ENCODE measurements at regions not wholly inside any gene's neighbourhood (a gene's known extent, or its start where the extent isn't known, plus 50 kb on each side); places are given as distances from the start of the nearest gene placed in this dataset.

DNA sequence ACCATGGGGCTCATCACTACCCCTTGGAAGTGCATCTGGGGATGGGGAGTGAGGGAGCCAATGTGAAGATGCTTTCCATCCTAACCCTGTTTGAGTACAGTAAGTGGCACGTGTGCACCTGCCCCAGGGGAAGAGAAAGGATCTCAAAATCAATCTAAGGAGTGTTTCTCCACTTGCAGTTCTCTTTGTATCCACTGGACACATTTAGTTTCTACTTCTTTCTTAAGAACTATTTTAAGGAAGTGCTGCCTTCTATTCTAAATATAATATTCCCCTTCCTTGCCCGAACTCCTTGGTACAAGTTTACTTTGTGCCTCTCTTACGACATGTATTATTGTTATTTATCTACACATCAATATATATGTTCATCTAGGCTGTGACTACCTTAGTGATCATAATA lies 73.8 kb downstream of the TTC6 start:
- Histone ChIP-seq H3K36me3 (ENCODE audit: insufficient read depth, low read length) (no peaks in the 10 kb centered on the region), H3K9ac (ENCODE audit: low read length) (no peak overlapping the region), H3K79me2 (replicated peaks; ENCODE audit: insufficient read depth, low read length) (no peaks in the 10 kb centered on the region), H3K4me3 (ENCODE audit: low read length) (no peak overlapping the region), H4K20me1 (ENCODE audit: insufficient read depth) (no peaks in the 10 kb centered on the region), H3K4me2 (ENCODE audit: low read length) (no peak overlapping the region), H2AFZ (ENCODE audit: low read depth, low read length) (no peak overlapping the region), H3K9me2 (ENCODE audit: insufficient read depth, low read length) (no peaks in the 10 kb centered on the region), H3K27ac (ENCODE audit: low read length) (no peak overlapping the region), H3K9me3 (ENCODE audit: low read length) (no peaks in the 10 kb centered on the region), H3F3A (ENCODE audit: insufficient read depth, low read length, poor library complexity, severe bottlenecking) (no peaks in the 10 kb centered on the region), H3K27me3 (ENCODE audit: insufficient read depth, low read depth, low read length) (no peaks in the 10 kb centered on the region)
- TF ChIP-seq MXI1 (conservative IDR thresholded peaks at IDR 0.05; ENCODE audit: poor library complexity, severe bottlenecking), result no peak

DNA sequence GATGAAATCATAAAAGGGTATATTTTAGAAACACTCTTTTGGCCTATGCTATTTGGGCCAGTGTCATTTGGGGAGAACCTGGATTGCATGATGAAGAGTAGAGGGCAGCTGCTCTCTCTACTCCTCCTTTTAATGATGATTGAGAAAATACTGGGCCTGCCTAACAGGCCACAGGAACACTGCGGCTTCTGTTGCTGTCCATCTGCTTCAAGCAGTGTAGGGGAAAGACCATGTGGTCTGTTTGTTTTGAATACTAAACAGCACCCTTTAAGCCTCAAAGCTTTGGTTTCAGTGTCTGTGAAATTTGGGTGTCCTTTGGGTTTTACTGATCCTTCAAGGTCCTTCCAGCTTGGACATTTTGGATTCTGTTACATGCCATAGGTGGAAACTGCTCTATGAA lies 78.0 kb downstream of the TTC6 start:
- H2AFZ ChIP-seq (ENCODE audit: low read depth, low read length), result no peak overlapping the region
- H3F3A ChIP-seq (ENCODE audit: insufficient read depth, low read length, poor library complexity, severe bottlenecking), result no peaks in the 10 kb centered on the region
- H3K27me3 ChIP-seq (ENCODE audit: insufficient read depth, low read depth, low read length), result no peaks in the 10 kb centered on the region

DNA sequence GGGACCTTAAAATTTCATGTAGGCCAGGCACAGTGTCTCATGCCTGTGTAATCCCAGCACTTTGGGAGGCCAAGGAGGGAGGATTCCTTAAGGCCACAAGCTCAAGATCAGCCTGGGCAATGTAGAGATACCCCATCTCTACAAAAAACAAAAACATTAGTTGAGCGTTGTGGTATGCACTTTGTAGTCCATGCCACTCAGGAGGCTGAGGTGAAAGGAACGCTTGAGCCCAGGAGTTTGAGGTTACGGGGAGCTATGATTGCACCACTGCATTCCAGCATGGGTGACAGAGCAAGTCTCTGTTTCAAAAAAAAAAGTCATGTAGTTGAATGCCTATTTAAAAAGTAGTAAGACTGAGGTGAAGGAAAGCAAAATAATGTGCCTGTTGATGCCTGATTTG lies 83.5 kb downstream of the TTC6 start:
- H3K9me3 ChIP-seq (ENCODE audit: low read length), result no peaks in the 10 kb centered on the region
- no peaks in the 10 kb centered on the region for H3K36me3 ChIP-seq (ENCODE audit: insufficient read depth, low read length)
- no peaks in the 10 kb centered on the region for H3K27me3 ChIP-seq (ENCODE audit: insufficient read depth, low read depth, low read length)
- no peak overlapping the region for H3K4me3 ChIP-seq (ENCODE audit: low read length)
- no peak overlapping the region for H2AFZ ChIP-seq (ENCODE audit: low read depth, low read length)
- H3K27ac ChIP-seq (ENCODE audit: low read length), result no peak overlapping the region
- H4K20me1 ChIP-seq (ENCODE audit: insufficient read depth), result no peaks in the 10 kb centered on the region
- H3F3A ChIP-seq (ENCODE audit: insufficient read depth, low read length, poor library complexity, severe bottlenecking), result no peaks in the 10 kb centered on the region
- H3K9me2 ChIP-seq (ENCODE audit: insufficient read depth, low read length), result no peaks in the 10 kb centered on the region
- no peak overlapping the region for H3K4me2 ChIP-seq (ENCODE audit: low read length)
- no peaks in the 10 kb centered on the region for H3K79me2 ChIP-seq (replicated peaks; ENCODE audit: insufficient read depth, low read length)
- no peak overlapping the region for H3K9ac ChIP-seq (ENCODE audit: low read length)
- TF ChIP-seq TAF1 (IDR thresholded peaks at IDR 0.05; ENCODE audit: low read depth), result no peak
- TF ChIP-seq MXI1 (conservative IDR thresholded peaks at IDR 0.05; ENCODE audit: poor library complexity, severe bottlenecking), result no peak
- TF ChIP-seq, protein P1, sequence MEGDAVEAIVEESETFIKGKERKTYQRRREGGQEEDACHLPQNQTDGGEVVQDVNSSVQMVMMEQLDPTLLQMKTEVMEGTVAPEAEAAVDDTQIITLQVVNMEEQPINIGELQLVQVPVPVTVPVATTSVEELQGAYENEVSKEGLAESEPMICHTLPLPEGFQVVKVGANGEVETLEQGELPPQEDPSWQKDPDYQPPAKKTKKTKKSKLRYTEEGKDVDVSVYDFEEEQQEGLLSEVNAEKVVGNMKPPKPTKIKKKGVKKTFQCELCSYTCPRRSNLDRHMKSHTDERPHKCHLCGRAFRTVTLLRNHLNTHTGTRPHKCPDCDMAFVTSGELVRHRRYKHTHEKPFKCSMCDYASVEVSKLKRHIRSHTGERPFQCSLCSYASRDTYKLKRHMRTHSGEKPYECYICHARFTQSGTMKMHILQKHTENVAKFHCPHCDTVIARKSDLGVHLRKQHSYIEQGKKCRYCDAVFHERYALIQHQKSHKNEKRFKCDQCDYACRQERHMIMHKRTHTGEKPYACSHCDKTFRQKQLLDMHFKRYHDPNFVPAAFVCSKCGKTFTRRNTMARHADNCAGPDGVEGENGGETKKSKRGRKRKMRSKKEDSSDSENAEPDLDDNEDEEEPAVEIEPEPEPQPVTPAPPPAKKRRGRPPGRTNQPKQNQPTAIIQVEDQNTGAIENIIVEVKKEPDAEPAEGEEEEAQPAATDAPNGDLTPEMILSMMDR (IDR thresholded peaks at IDR 0.05; ENCODE audit: poor library complexity, severe bottlenecking), result no peak
- TF ChIP-seq EP300 (conservative IDR thresholded peaks at IDR 0.05; ENCODE audit: poor library complexity, severe bottlenecking), result no peak
- TF ChIP-seq SMC3 (conservative IDR thresholded peaks at IDR 0.05; ENCODE audit: poor library complexity), result no peak
- no peak for TF ChIP-seq EZH2 (IDR thresholded peaks at IDR 0.05; ENCODE audit: borderline replicate concordance, insufficient read depth, low read length, poor library complexity, severe bottlenecking)
- no peak for TF ChIP-seq RAD21 (conservative IDR thresholded peaks at IDR 0.05)

More for the DNA sequence above, 78.0 kb downstream of the TTC6 start:
- Histone ChIP-seq H3K27ac (ENCODE audit: low read length) (no peak overlapping the region), H4K20me1 (ENCODE audit: insufficient read depth) (no peaks in the 10 kb centered on the region), H3K9me3 (ENCODE audit: low read length) (no peaks in the 10 kb centered on the region), H3K36me3 (ENCODE audit: insufficient read depth, low read length) (no peaks in the 10 kb centered on the region), H3K9me2 (ENCODE audit: insufficient read depth, low read length) (no peaks in the 10 kb centered on the region), H3K9ac (ENCODE audit: low read length) (no peak overlapping the region), H3K4me2 (ENCODE audit: low read length) (no peak overlapping the region), H3K4me3 (ENCODE audit: low read length) (no peak overlapping the region), H3K79me2 (replicated peaks; ENCODE audit: insufficient read depth, low read length) (no peaks in the 10 kb centered on the region)
- TF ChIP-seq, protein P1 (IDR thresholded peaks at IDR 0.05; ENCODE audit: poor library complexity, severe bottlenecking), result no peak
- TF ChIP-seq EP300 (conservative IDR thresholded peaks at IDR 0.05; ENCODE audit: poor library complexity, severe bottlenecking) (no peak), EZH2 (IDR thresholded peaks at IDR 0.05; ENCODE audit: borderline replicate concordance, insufficient read depth, low read length, poor library complexity, severe bottlenecking) (no peak), RAD21 (conservative IDR thresholded peaks at IDR 0.05) (no peak), MXI1 (conservative IDR thresholded peaks at IDR 0.05; ENCODE audit: poor library complexity, severe bottlenecking) (no peak), POLR2AphosphoS5 (IDR thresholded peaks at IDR 0.05) (no peak), TAF1 (IDR thresholded peaks at IDR 0.05; ENCODE audit: low read depth) (no peak), SMC3 (conservative IDR thresholded peaks at IDR 0.05; ENCODE audit: poor library complexity) (no peak)
- TF ChIP-seq, protein P2, sequence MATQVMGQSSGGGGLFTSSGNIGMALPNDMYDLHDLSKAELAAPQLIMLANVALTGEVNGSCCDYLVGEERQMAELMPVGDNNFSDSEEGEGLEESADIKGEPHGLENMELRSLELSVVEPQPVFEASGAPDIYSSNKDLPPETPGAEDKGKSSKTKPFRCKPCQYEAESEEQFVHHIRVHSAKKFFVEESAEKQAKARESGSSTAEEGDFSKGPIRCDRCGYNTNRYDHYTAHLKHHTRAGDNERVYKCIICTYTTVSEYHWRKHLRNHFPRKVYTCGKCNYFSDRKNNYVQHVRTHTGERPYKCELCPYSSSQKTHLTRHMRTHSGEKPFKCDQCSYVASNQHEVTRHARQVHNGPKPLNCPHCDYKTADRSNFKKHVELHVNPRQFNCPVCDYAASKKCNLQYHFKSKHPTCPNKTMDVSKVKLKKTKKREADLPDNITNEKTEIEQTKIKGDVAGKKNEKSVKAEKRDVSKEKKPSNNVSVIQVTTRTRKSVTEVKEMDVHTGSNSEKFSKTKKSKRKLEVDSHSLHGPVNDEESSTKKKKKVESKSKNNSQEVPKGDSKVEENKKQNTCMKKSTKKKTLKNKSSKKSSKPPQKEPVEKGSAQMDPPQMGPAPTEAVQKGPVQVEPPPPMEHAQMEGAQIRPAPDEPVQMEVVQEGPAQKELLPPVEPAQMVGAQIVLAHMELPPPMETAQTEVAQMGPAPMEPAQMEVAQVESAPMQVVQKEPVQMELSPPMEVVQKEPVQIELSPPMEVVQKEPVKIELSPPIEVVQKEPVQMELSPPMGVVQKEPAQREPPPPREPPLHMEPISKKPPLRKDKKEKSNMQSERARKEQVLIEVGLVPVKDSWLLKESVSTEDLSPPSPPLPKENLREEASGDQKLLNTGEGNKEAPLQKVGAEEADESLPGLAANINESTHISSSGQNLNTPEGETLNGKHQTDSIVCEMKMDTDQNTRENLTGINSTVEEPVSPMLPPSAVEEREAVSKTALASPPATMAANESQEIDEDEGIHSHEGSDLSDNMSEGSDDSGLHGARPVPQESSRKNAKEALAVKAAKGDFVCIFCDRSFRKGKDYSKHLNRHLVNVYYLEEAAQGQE (IDR thresholded peaks at IDR 0.05; ENCODE audit: borderline replicate concordance), result no peak

Measured in neural cell (in vitro differentiated cells).